ENCODE measurements at regions not wholly inside any gene's neighbourhood (a gene's known extent, or its start where the extent isn't known, plus 50 kb on each side); places are given as distances from the start of the nearest gene placed in this dataset.

DNA sequence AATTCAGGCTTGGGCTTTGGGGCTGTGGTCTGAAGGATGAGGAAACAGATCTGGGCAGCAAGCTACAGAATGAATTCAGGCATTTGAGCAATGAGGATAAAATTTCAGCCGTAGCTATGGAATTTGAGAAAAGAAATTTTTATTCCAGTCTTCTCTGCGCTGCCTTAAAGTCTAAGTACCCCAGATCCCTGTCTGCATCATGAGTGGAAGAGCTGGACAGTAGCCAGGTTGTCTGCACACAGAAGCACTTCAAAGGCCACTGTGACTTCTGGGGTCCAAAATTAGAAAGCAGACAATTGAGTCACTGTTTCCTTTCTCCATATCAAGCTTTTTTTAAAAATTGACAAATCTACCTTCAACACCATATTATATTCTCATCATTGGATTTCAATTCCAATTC is 787.6 kb upstream of the GCFC2 start:
- ChIA-PET POLR2A (no interaction called here), CTCF (interaction anchor here (0.5 kb wide), 1 partner anchor 35 kb away, joined by 3 read pairs; no protein-coding TSS in a partner anchor)
- intact Hi-C loops (cut with DNase I, micrococcal nuclease), result no loop called here
- H3K27me3 Mint-ChIP-seq, result no peaks in the 10 kb centered on the region
- H3K4me3 Mint-ChIP-seq, result no peak overlapping the region
- no peak overlapping the region for H3K27ac Mint-ChIP-seq
- peaks cover 2% of the 10 kb centered on the region for H3K9me3 Mint-ChIP-seq (ENCODE audit: low read depth)
- no peak for DNase-seq
- ATAC-seq, result no peak
- no peaks in the 10 kb centered on the region for H3K36me3 Mint-ChIP-seq (ENCODE audit: low read depth)
- no peaks in the 10 kb centered on the region for H3K4me1 Mint-ChIP-seq

GRCh38 chr2:76491503-76491902 is 780.8 kb upstream of the GCFC2 start:
- ChIA-PET POLR2A (no interaction called here), CTCF (no interaction called here)
- H3K27ac Mint-ChIP-seq, result no peak overlapping the region
- no peaks in the 10 kb centered on the region for H3K36me3 Mint-ChIP-seq (ENCODE audit: low read depth)
- no peak for ATAC-seq
- no peaks in the 10 kb centered on the region for H3K27me3 Mint-ChIP-seq
- H3K9me3 Mint-ChIP-seq (ENCODE audit: low read depth), result peaks cover 9% of the 10 kb centered on the region
- H3K4me3 Mint-ChIP-seq, result no peak overlapping the region
- intact Hi-C loops (cut with DNase I, micrococcal nuclease), result no loop called here
- H3K4me1 Mint-ChIP-seq, result no peaks in the 10 kb centered on the region
- DNase-seq, result no peak

- intact Hi-C loops (cut with DNase I, micrococcal nuclease), result no loop called here
- POLR2A ChIA-PET, result no interaction called here
- no peaks in the 10 kb centered on the region for H3K4me1 Mint-ChIP-seq
Observed at GRCh38 chr2:76478266-76479035, 767.7 kb upstream of the GCFC2 start.

DNA sequence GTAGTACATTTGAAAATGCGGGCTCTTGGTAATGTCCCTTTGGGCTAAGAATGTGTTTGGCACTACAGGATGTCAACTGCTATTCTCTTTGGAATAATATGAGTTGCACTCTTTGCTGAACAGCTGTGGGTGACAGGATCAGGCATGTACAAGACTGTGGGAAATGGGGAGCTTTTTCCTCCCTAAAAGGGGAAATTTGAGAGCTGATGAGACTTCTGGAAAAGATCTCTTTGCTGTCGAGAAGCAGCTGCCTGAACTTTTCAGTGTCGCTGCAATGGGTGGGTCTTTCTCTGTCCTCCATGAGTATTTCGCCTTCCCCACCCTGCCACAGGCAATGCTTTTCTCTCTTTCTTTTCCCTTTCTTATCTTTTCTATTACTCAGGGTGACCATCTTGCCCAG is 762.2 kb upstream of the GCFC2 start:
- CTCF ChIA-PET, result no interaction called here
- Mint-ChIP-seq H3K27me3 (no peaks in the 10 kb centered on the region), H3K4me3 (no peak overlapping the region), H3K4me1 (no peaks in the 10 kb centered on the region), H3K27ac (no peak overlapping the region), H3K9me3 (ENCODE audit: low read depth) (peaks cover 2% of the 10 kb centered on the region), H3K36me3 (ENCODE audit: low read depth) (no peaks in the 10 kb centered on the region)
- DNase-seq (no peak), ATAC-seq (no peak)
- POLR2A ChIA-PET, result no interaction called here
- intact Hi-C loops (cut with DNase I, micrococcal nuclease), result no loop called here

More at GRCh38 chr2:76478266-76479035, 767.7 kb upstream of the GCFC2 start:
- peaks cover 6% of the 10 kb centered on the region for H3K9me3 Mint-ChIP-seq (ENCODE audit: low read depth)
- DNase-seq, result no peak
- H3K27me3 Mint-ChIP-seq, result no peaks in the 10 kb centered on the region
- ATAC-seq, result no peak
- H3K36me3 Mint-ChIP-seq (ENCODE audit: low read depth), result no peaks in the 10 kb centered on the region
- H3K27ac Mint-ChIP-seq, result no peak overlapping the region
- H3K4me3 Mint-ChIP-seq, result no peak overlapping the region
- CTCF ChIA-PET, result no interaction called here

GRCh38 chr2:76469066-76469465 is 758.4 kb upstream of the GCFC2 start:
- no peaks in the 10 kb centered on the region for H3K36me3 Mint-ChIP-seq (ENCODE audit: low read depth)
- no peak overlapping the region for H3K4me3 Mint-ChIP-seq
- peaks cover 2% of the 10 kb centered on the region for H3K9me3 Mint-ChIP-seq (ENCODE audit: low read depth)
- H3K4me1 Mint-ChIP-seq, result no peaks in the 10 kb centered on the region
- DNase-seq (no peak), ATAC-seq (no peak)
- ChIA-PET POLR2A (no interaction called here), CTCF (no interaction called here)
- H3K27ac Mint-ChIP-seq, result no peak overlapping the region
- no peaks in the 10 kb centered on the region for H3K27me3 Mint-ChIP-seq
- intact Hi-C loops (cut with DNase I, micrococcal nuclease), result no loop called here

- POLR2A ChIA-PET, result no interaction called here
- Mint-ChIP-seq H3K27me3 (no peaks in the 10 kb centered on the region), H3K9me3 (ENCODE audit: low read depth) (peaks cover 2% of the 10 kb centered on the region), H3K4me1 (no peaks in the 10 kb centered on the region), H3K27ac (no peak overlapping the region), H3K36me3 (ENCODE audit: low read depth) (no peaks in the 10 kb centered on the region), H3K4me3 (no peak overlapping the region)
- DNase-seq, result no peak
- intact Hi-C loops (cut with DNase I, micrococcal nuclease), result no loop called here
- CTCF ChIA-PET, result no interaction called here
- no peak for ATAC-seq
Observed at GRCh38 chr2:76467326-76467725, 756.6 kb upstream of the GCFC2 start.

DNA sequence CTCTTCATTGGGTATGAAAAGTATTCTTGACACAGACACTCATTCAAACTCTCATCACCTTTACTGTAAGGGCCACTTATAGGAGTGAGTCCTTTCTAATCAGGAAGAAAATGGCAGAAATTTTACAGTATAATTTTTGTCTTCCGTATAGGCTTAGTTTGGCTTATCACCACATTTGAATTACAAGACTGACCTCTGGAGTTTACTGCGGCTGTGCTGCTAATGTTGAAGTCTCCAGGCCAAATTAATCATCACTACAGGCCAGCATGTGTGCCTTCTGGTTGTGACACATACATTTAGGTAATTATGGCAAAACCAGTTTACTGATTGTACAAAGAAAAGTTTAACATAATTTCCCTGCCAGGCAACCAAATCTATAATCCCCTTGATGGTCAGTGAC is 753.6 kb upstream of the GCFC2 start:
- Mint-ChIP-seq H3K9me3 (ENCODE audit: low read depth) (no peaks in the 10 kb centered on the region), H3K27ac (no peak overlapping the region), H3K36me3 (ENCODE audit: low read depth) (no peaks in the 10 kb centered on the region), H3K4me3 (no peak overlapping the region), H3K4me1 (no peaks in the 10 kb centered on the region), H3K27me3 (no peaks in the 10 kb centered on the region)
- no peak for ATAC-seq
- DNase-seq, result no peak
- POLR2A ChIA-PET, result no interaction called here
- intact Hi-C loops (cut with DNase I, micrococcal nuclease), result no loop called here
- CTCF ChIA-PET, result no interaction called here

- Mint-ChIP-seq H3K9me3 (ENCODE audit: low read depth) (no peaks in the 10 kb centered on the region), H3K36me3 (ENCODE audit: low read depth) (no peaks in the 10 kb centered on the region), H3K4me3 (no peak overlapping the region), H3K27ac (no peak overlapping the region), H3K4me1 (no peaks in the 10 kb centered on the region), H3K27me3 (no peaks in the 10 kb centered on the region)
- ChIA-PET POLR2A (no interaction called here), CTCF (no interaction called here)
- intact Hi-C loops (cut with DNase I, micrococcal nuclease), result no loop called here
- DNase-seq (no peak), ATAC-seq (no peak)
Observed at GRCh38 chr2:76461431-76461830, 750.7 kb upstream of the GCFC2 start.

DNA sequence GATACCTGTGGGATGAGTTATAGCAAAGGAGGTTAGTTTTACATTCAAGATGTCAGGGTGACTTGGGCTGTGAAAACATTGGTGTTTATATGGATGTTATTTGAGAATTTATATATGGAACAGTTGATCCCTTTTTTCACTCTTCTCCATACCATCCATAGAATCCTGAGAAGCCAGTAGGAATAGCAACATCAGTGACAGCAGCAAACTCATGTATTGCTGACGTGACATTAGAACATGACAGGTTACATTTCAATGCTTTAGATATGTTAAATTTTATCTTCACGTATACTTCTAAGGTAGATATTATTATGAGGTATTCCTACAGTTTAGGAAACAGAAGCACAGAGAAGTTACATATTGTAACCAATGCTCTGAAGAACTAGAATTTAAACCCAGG is 745.2 kb upstream of the GCFC2 start:
- ChIA-PET POLR2A (no interaction called here), CTCF (no interaction called here)
- no peak for DNase-seq
- Mint-ChIP-seq H3K9me3 (ENCODE audit: low read depth) (no peaks in the 10 kb centered on the region), H3K27ac (no peak overlapping the region), H3K27me3 (no peaks in the 10 kb centered on the region), H3K4me1 (no peaks in the 10 kb centered on the region), H3K4me3 (no peak overlapping the region), H3K36me3 (ENCODE audit: low read depth) (no peaks in the 10 kb centered on the region)
- intact Hi-C loops (cut with DNase I, micrococcal nuclease), result no loop called here
- ATAC-seq, result no peak

DNA sequence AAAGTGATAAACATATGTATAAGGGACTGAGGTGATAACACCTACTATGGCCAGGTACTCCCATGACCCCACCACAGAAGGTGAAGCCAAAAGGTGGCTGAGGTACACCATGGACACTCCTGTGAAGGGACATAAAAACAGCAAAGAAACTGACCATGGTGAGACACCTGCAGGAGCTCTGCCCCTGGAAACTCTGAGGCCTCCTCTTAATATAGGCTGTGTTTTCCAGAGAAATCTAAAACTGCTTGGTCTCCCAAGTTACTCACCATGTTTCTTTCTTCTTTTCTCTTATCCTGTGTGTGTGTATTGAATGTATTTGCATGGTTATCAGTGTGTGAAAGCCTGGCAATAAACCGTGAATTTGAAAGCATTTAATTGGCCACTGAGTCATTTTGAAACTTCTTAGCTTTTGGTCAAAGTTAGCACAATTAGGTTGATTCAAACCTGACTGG is 739.3 kb upstream of the GCFC2 start:
- no peaks in the 10 kb centered on the region for H3K4me1 Mint-ChIP-seq
- H3K36me3 Mint-ChIP-seq (ENCODE audit: low read depth), result no peaks in the 10 kb centered on the region
- intact Hi-C loops (cut with DNase I, micrococcal nuclease), result no loop called here
- DNase-seq (no peak), ATAC-seq (no peak)
- H3K9me3 Mint-ChIP-seq (ENCODE audit: low read depth), result peaks cover 6% of the 10 kb centered on the region
- ChIA-PET POLR2A (no interaction called here), CTCF (interaction anchor here (0.5 kb wide), 1 partner anchor 37 kb away, joined by 3 read pairs; no protein-coding TSS in a partner anchor)
- H3K27me3 Mint-ChIP-seq, result no peaks in the 10 kb centered on the region
- H3K27ac Mint-ChIP-seq, result no peak overlapping the region
- no peak overlapping the region for H3K4me3 Mint-ChIP-seq

GRCh38 chr2:76448956-76449355 is 738.2 kb upstream of the GCFC2 start:
- Mint-ChIP-seq H3K9me3 (ENCODE audit: low read depth) (peaks cover 6% of the 10 kb centered on the region), H3K27me3 (no peaks in the 10 kb centered on the region), H3K4me3 (no peak overlapping the region), H3K36me3 (ENCODE audit: low read depth) (no peaks in the 10 kb centered on the region), H3K27ac (no peak overlapping the region), H3K4me1 (no peaks in the 10 kb centered on the region)
- DNase-seq (no peak), ATAC-seq (no peak)
- POLR2A ChIA-PET, result no interaction called here
- CTCF ChIA-PET, result no interaction called here
- intact Hi-C loops (cut with DNase I, micrococcal nuclease), result no loop called here

GRCh38 chr2:76447294-76447693 is 736.6 kb upstream of the GCFC2 start:
- Mint-ChIP-seq H3K27ac (no peak overlapping the region), H3K4me1 (no peaks in the 10 kb centered on the region)
- ATAC-seq, result no peak

DNA sequence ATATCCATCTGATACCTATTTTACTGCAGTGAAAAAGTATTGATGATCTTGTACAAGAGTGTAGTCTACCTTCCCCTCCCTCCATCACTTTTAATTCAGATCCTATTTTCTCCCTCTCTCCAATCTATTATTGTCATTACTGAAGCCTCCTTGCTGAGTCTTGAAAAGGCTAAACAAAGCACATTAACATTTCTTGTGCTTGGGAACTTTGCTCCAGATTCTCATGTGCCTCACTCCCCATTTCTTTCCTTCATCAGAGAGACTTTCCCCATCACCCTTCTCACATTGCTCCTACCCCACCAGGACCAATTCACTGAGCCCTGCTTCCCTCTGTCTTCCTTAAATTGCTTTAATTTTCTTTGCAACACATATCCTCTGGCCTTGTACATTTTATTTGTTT is 736.2 kb upstream of the GCFC2 start:
- no peak for ATAC-seq
- ChIA-PET POLR2A (no interaction called here), CTCF (no interaction called here)
- Mint-ChIP-seq H3K27me3 (no peaks in the 10 kb centered on the region), H3K36me3 (ENCODE audit: low read depth) (no peaks in the 10 kb centered on the region), H3K4me3 (no peak overlapping the region), H3K4me1 (no peaks in the 10 kb centered on the region), H3K9me3 (ENCODE audit: low read depth) (peaks cover 6% of the 10 kb centered on the region), H3K27ac (no peak overlapping the region)
- no peak for DNase-seq
- intact Hi-C loops (cut with DNase I, micrococcal nuclease), result no loop called here

More at GRCh38 chr2:76447294-76447693, 736.6 kb upstream of the GCFC2 start:
- H3K4me3 Mint-ChIP-seq, result no peak overlapping the region
- ChIA-PET POLR2A (no interaction called here), CTCF (no interaction called here)
- no peaks in the 10 kb centered on the region for H3K27me3 Mint-ChIP-seq
- DNase-seq, result no peak
- H3K36me3 Mint-ChIP-seq (ENCODE audit: low read depth), result no peaks in the 10 kb centered on the region
- H3K9me3 Mint-ChIP-seq (ENCODE audit: low read depth), result peaks cover 6% of the 10 kb centered on the region
- intact Hi-C loops (cut with DNase I, micrococcal nuclease), result no loop called here

Measured in activated CD4-positive, alpha-beta T cell treated with anti-CD3 and anti-CD28 coated beads for 36 hours (primary cell).